AG10803 (cell line): ENCODE measurements at regions not wholly inside any gene's neighbourhood (a gene's known extent, or its start where the extent isn't known, plus 50 kb on each side); places are given as distances from the start of the nearest gene placed in this dataset.

Experiments used
- DNase-seq: peaks from one replicate; pipeline ENCODE4 v3.0.0; 2010; ENCODE audit warnings: low read depth
- H3K4me3 ChIP-seq: 2 replicates; pipeline ENCODE4 v1.5.1; 2011; ENCODE audit warnings: mild to moderate bottlenecking, low read length, control low read depth
- CTCF ChIP-seq: conservative IDR thresholded peaks from 2 replicates; pipeline ENCODE4 v1.5.1; 2011; ENCODE audit warnings: mild to moderate bottlenecking, low read length, control low read depth, inconsistent platforms

DNA sequence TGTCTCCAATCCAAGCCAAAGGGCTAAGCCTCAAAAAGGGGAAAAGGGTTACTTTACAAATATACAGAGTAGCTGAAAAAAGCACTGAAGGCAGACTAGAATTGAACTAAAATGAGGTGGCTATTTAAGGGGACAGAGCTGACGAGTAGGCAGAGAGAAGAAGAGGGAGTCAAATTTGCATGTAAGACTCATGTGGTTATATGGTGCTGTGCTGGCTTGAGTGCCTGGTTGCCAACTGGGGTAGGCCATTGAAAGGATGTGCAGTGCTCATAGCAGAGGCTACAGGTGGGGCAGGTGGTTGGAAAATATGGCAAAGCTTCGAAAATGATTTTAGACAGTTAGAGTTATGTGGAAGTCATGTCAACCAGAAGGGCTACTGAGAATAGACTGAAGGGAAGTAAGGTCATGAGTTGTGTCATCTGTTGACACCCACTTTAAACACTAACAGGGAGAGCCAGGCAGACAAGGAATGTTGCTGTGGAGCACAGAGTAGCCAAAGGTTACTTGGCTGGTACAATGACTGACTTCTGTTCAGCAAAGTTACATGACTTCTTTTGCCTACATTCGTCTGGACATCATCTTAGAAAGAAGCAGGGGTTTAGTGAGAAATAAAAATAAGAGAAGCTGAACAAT, 1210.4 kb downstream of the ADGRL3 start:
- no peak for DNase-seq
- no peak for TF ChIP-seq CTCF
- no peak overlapping the region for H3K4me3 ChIP-seq

- no peak for TF ChIP-seq CTCF
- no peak overlapping the region for H3K4me3 ChIP-seq
- DNase-seq: no peak
Measured at GRCh38 chr4:62408454-62408853, 1208.3 kb downstream of the ADGRL3 start.

DNA sequence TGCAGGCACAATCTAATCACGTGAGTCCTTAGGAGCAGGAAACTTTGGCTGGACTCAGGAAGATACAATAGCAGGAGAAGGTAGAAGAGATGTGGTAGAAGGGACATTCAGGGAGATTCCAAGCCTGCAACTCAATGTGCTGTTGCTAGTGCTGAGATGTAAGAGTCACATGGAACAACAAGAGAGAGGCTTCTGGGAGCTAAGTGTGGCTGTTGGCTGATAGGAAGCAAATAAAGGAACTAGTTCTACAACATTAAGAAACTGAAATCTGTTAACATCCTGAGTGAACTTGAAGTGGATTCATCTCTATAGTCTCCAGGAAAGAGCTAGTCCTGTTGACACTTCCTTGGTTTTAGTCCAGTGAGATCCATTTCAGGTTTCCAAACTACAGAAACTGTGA, 1207.4 kb downstream of the ADGRL3 start:
- no peak overlapping the region for H3K4me3 ChIP-seq
- no peak for DNase-seq
- no peak for TF ChIP-seq CTCF

DNA sequence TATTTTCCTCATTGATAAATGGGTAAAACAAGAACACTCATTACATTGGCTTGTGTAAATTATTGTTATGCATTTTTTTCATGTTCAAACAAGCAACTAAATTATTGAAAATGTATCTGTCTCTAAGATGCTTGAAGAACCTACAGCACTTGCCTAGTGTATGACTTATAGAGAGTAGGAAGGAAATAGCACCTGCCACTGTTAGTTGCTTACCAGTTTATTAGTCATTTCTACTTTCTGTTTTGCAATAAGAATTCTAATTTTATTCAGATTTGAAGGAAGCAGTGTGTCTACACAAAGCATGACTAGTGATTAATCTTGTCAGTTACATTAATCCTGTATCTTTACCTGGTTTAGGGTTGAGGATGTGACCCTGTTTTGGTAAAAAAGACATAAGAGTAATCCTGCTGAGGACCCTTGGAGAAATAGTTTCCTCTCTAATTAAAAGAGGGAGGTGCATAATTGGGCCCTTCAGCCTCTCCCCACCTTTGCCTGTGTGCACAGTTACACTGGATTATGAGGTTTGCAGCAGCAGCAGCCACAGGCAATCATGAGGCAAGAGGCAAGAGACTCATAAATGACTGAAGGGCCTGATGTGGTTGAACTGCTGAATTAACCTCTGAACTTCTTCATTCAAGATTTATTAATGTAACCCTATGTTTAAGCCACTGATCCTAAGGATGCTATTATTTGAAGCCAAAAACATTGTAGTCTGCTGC, 1202.1 kb downstream of the ADGRL3 start:
- DNase-seq: no peak
- H3K4me3 ChIP-seq: no peak overlapping the region
- no peak for TF ChIP-seq CTCF

DNA sequence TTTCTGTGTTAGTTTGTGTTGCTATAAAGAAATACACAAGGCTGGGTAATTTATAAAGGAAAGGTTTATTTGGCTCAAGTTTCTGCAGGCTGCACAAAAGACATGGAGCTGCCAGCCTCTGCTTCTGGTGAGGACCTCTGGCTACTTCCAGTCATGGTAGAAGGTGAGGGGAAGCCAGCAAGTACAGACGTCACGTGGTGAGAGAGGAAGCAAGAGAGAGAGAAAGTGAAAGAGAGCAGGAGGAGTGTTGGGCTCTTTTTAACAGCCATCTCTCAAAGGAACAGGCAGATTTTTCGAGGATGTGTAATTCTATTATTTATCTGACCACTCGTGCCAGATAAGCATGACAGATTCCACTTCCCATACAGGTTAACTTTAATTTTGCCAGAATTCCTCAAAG, 1199.1 kb downstream of the ADGRL3 start:
- H3K4me3 ChIP-seq: no peak overlapping the region
- no peak for DNase-seq
- TF ChIP-seq CTCF: no peak

DNA sequence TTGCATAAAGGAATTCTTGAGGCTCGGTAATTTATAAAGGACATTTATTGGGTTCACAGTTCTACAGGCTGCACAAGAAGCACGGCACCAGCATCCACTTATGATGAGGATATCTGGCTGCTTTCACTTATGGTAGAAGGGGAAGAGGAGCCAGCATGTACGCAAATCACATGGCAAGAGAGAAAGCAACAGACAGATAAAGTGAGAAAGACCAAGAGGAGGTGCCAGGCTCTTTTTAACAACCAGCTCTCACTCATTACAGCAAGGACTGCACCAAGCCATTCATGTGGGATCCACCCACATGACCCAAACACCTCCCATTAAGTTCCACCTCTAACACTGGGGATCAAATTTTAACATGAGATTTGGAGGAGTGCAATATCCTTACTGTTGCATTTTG, 1198.2 kb downstream of the ADGRL3 start:
- no peak overlapping the region for H3K4me3 ChIP-seq
- no peak for TF ChIP-seq CTCF
- DNase-seq: no peak

DNA sequence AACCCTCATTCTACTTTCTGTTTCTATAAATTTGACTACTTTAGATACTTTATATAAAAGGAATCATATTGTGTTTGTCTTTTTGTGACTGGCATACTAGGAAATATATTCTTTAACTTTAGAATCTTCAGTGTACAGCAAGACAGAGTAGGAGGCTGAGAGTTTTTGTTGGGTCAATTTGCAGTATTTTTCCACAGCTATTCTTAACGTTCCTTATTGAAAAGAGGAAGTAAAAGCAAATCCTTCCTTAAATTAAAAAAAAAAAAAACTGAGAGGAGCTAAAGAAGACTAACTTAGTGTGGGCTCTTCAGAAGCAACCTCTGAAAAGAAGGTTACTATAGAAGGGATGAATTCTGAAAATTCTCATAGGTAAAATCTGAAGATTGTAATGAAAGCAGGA, 1194.6 kb downstream of the ADGRL3 start:
- H3K4me3 ChIP-seq: no peak overlapping the region
- DNase-seq: no peak
- TF ChIP-seq CTCF: no peak
